Activated CD8-positive, alpha-beta T cell treated with anti-CD3 and anti-CD28 coated beads for 36 hours (primary cell): ENCODE measurements at regions not wholly inside any gene's neighbourhood (a gene's known extent, or its start where the extent isn't known, plus 50 kb on each side); places are given as distances from the start of the nearest gene placed in this dataset.

ENCODE experiments used
- ATAC-seq: fragments of 200-7000 bp; cut with Tn5 transposase; one replicate; pipeline ENCODE4 v1.10.0; 2021; ENCODE audit warnings: mild to moderate bottlenecking, moderate library complexity
- CTCF ChIA-PET: fragments of 350-600 bp; sonication (Branson Sonifier 250); formaldehyde crosslinking; loops from one replicate; lab custom pipeline; 2021; ENCODE audit warnings: antibody characterized with exemption; lab: Charles Lee
- POLR2A ChIA-PET: fragments of 350-600 bp; sonication (Branson Sonifier 250); formaldehyde crosslinking; loops from one replicate; lab custom pipeline; 2021; ENCODE audit warnings: antibody characterized with exemption; lab: Charles Lee
- DNase-seq: peaks from one replicate; pipeline ENCODE4 v3.0.0-alpha.2; 2020
- H3K27ac Mint-ChIP-seq: one replicate; pipeline ENCODE4 v1.8.0; 2021; ENCODE audit warnings: mild to moderate bottlenecking, mixed read lengths
- H3K27me3 Mint-ChIP-seq: one replicate; pipeline ENCODE4 v1.8.0; 2021; ENCODE audit warnings: mixed read lengths
- H3K36me3 Mint-ChIP-seq: one replicate; pipeline ENCODE4 v1.8.0; 2021; ENCODE audit warnings: low read depth, mixed read lengths
- H3K4me1 Mint-ChIP-seq: one replicate; pipeline ENCODE4 v1.8.0; 2021; ENCODE audit warnings: low read depth, mixed read lengths
- H3K4me3 Mint-ChIP-seq: one replicate; pipeline ENCODE4 v1.8.0; 2021; ENCODE audit warnings: mild to moderate bottlenecking, moderate library complexity, mixed read lengths
- H3K9me3 Mint-ChIP-seq: one replicate; pipeline ENCODE4 v1.8.0; 2021; ENCODE audit warnings: mixed read lengths
- intact Hi-C: fragments of 100-400 bp; cut with micrococcal nuclease; formaldehyde crosslinking; loops from one replicate; pipeline ENCODE4 v1.10.0; 2022
- TF ChIP-seq, protein P1 (sequence below): fragments of 200-600 bp; IDR thresholded peaks from one replicate; pipeline ENCODE4 v1.8.0; 2022; ENCODE audit warnings: antibody characterized with exemption, mild to moderate bottlenecking

DNA sequence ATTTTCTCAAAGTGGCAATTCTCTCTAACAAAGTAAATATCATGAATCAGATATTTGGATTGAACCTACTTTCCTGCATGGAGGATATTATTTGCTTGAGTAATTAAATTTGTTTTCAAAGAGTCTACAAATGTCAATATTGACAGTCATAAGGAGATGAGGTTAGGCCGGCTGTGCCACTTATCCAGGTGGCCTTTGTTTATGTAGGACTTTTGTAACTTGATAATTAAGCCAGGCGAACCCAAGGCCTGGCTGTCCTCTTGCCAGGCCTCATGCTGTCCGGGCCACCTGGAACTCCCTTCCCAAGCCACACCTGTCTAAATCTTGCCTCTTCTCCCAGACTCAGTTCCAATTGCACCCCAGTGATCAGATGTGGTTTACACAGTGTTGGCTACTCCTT lies 255.2 kb downstream of the ACKR3 start:
- ChIA-PET CTCF (no interaction called here), POLR2A (no interaction called here)
- no peaks in the 10 kb centered on the region for H3K4me1 Mint-ChIP-seq
- TF ChIP-seq, protein P1, sequence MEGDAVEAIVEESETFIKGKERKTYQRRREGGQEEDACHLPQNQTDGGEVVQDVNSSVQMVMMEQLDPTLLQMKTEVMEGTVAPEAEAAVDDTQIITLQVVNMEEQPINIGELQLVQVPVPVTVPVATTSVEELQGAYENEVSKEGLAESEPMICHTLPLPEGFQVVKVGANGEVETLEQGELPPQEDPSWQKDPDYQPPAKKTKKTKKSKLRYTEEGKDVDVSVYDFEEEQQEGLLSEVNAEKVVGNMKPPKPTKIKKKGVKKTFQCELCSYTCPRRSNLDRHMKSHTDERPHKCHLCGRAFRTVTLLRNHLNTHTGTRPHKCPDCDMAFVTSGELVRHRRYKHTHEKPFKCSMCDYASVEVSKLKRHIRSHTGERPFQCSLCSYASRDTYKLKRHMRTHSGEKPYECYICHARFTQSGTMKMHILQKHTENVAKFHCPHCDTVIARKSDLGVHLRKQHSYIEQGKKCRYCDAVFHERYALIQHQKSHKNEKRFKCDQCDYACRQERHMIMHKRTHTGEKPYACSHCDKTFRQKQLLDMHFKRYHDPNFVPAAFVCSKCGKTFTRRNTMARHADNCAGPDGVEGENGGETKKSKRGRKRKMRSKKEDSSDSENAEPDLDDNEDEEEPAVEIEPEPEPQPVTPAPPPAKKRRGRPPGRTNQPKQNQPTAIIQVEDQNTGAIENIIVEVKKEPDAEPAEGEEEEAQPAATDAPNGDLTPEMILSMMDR, result no peak
- ATAC-seq, result no peak
- H3K36me3 Mint-ChIP-seq, result no peaks in the 10 kb centered on the region
- H3K9me3 Mint-ChIP-seq, result peaks cover 3% of the 10 kb centered on the region
- H3K4me3 Mint-ChIP-seq, result no peak overlapping the region
- intact Hi-C loops, result no loop called here
- no peak for DNase-seq
- H3K27me3 Mint-ChIP-seq, result no peaks in the 10 kb centered on the region
- no peak overlapping the region for H3K27ac Mint-ChIP-seq

DNA sequence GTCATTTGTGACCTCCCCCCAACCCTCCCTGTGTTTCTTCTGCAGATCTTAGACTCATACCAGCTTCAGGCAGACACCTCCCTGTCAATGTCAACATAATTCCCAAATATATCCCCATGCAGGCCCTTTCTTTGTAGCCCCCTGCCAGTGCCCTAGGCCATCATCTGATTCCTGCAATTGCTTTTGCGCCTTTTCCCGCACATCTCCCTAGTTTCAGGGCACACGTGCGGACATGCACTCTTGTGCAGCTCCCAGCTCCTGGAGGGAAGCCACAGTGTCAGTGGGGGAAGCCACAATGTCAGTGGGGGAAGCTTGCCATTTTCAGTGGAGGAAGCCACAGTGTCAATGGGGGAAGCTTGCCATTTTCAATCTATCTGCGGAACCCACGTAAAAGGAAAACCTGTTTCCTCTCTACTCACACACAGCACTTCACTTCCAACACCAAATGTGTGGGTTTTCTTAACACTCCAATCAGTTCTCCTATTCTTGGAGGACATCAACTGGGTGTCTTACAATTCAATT lies 256.4 kb downstream of the ACKR3 start:
- CTCF ChIA-PET, result no interaction called here
- H3K4me3 Mint-ChIP-seq, result no peak overlapping the region
- H3K36me3 Mint-ChIP-seq, result no peaks in the 10 kb centered on the region
- POLR2A ChIA-PET, result no interaction called here
- no peaks in the 10 kb centered on the region for H3K4me1 Mint-ChIP-seq
- intact Hi-C loops, result no loop called here
- no peaks in the 10 kb centered on the region for H3K27me3 Mint-ChIP-seq
- H3K27ac Mint-ChIP-seq, result no peak overlapping the region
- no peak for DNase-seq
- no peak for ATAC-seq
- TF ChIP-seq, protein P1, result no peak
- H3K9me3 Mint-ChIP-seq, result peaks cover 3% of the 10 kb centered on the region

- Mint-ChIP-seq H3K9me3 (peaks cover 3% of the 10 kb centered on the region), H3K27me3 (no peaks in the 10 kb centered on the region), H3K36me3 (no peaks in the 10 kb centered on the region), H3K4me3 (no peak overlapping the region), H3K27ac (no peak overlapping the region), H3K4me1 (no peaks in the 10 kb centered on the region)
- DNase-seq (no peak), ATAC-seq (no peak)
- intact Hi-C loops, result no loop called here
- CTCF ChIA-PET, result no interaction called here
- TF ChIP-seq, protein P1, result no peak
- POLR2A ChIA-PET, result no interaction called here
Observed at GRCh38 chr2:236826606-236827156, 257.1 kb downstream of the ACKR3 start.

DNA sequence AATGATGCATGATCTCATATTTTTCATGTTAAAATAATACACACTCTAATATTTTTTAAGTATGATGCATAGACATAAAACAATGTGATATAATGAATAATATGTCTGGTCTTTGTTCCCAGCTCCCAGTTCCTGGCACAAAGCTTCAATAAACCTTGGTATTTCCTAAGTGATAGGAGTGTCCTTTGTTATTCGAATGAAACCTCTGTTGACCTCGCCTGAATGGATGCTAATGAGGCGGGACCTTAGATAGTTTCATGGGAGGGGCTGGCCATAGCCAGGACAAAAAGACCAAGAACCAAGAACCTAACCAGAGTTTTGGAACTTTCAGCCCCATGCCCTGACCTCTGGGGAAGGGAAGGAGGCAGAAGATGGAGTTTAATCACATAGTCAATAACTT lies 257.7 kb upstream of the COPS8 start:
- CTCF ChIA-PET, result no interaction called here
- no peak overlapping the region for H3K27ac Mint-ChIP-seq
- no peak for DNase-seq
- no peaks in the 10 kb centered on the region for H3K27me3 Mint-ChIP-seq
- no peak overlapping the region for H3K4me3 Mint-ChIP-seq
- no peaks in the 10 kb centered on the region for H3K4me1 Mint-ChIP-seq
- H3K9me3 Mint-ChIP-seq, result no peaks in the 10 kb centered on the region
- intact Hi-C loops, result no loop called here
- TF ChIP-seq, protein P1, result no peak
- no peak for ATAC-seq
- POLR2A ChIA-PET, result no interaction called here
- H3K36me3 Mint-ChIP-seq, result no peaks in the 10 kb centered on the region

- Mint-ChIP-seq H3K4me3 (no peak overlapping the region), H3K36me3 (no peaks in the 10 kb centered on the region), H3K27ac (no peak overlapping the region), H3K27me3 (no peaks in the 10 kb centered on the region), H3K9me3 (no peaks in the 10 kb centered on the region), H3K4me1 (no peaks in the 10 kb centered on the region)
- ATAC-seq (no peak), DNase-seq (no peak)
- intact Hi-C loops, result no loop called here
- ChIA-PET POLR2A (no interaction called here), CTCF (no interaction called here)
- TF ChIP-seq, protein P1, result no peak
Observed at GRCh38 chr2:236828820-236829219, 256.9 kb upstream of the COPS8 start.
